Mesodermal cell (in vitro differentiated cells): ENCODE measurements at regions not wholly inside any gene's neighbourhood (a gene's known extent, or its start where the extent isn't known, plus 50 kb on each side); places are given as distances from the start of the nearest gene placed in this dataset.
"Not testable (repeated sequence)": the region's sequence is repeated elsewhere in the genome, so short reads cannot be mapped to it uniquely, and the experiment has no call there.

ENCODE experiments used
- H3K27ac ChIP-seq: 2 replicates; pipeline ENCODE4 v1.7.0; 2013; ENCODE audit warnings: mild to moderate bottlenecking, low read depth, low read length, moderate library complexity; ENCODE audit not compliant: severe bottlenecking
- H3K36me3 ChIP-seq: 2 replicates; pipeline ENCODE4 v1.7.1; 2013; ENCODE audit warnings: mild to moderate bottlenecking, low read length, moderate library complexity; ENCODE audit not compliant: control insufficient read depth, insufficient read depth
- H3K4me1 ChIP-seq: one replicate; pipeline ENCODE4 v1.7.1; 2013; ENCODE audit warnings: mild to moderate bottlenecking, low read length; ENCODE audit not compliant: insufficient read depth, control insufficient read depth, poor library complexity, severe bottlenecking
- H3K4me3 ChIP-seq: 2 replicates; pipeline ENCODE4 v1.7.0; 2013; ENCODE audit warnings: low read length, control low read depth, mild to moderate bottlenecking; ENCODE audit not compliant: insufficient read depth, poor library complexity, severe bottlenecking; ENCODE audit errors: extremely low read depth
- H3K9me3 ChIP-seq: 2 replicates; pipeline ENCODE4 v1.7.1; 2013; ENCODE audit warnings: mild to moderate bottlenecking, low read length, moderate library complexity; ENCODE audit not compliant: control insufficient read depth
- WGBS, 2 experiments: methylation state at CpG; one replicate each; pipeline ENCODE4 v1.1.5; 2013; ENCODE audit warnings: missing lambda C conversion rate in 2 of 2; ENCODE audit not compliant: insufficient coverage in 2 of 2; 5-methylcytosine and 5-hydroxymethylcytosine counted together

GRCh38 chr7:138252666-138253065 is 176.4 kb downstream of the AKR1D1 start:
- 97 to 100% methylated on average over 4 to 5 of the region's 5 CpGs for WGBS, 2 experiments
- not testable (repeated sequence) for H3K36me3 ChIP-seq, H3K4me1 ChIP-seq, H3K4me3 ChIP-seq, H3K27ac ChIP-seq
- H3K9me3 ChIP-seq, result peaks cover 22% of the 10 kb centered on the region

GRCh38 chr7:138254444-138254843 is 178.2 kb downstream of the AKR1D1 start:
- no peaks in the 10 kb centered on the region for H3K36me3 ChIP-seq
- peaks cover 12% of the 10 kb centered on the region for H3K9me3 ChIP-seq
- WGBS, 2 experiments, result 82 to 92% methylated on average over 4 to 5 of the region's 5 CpGs

GRCh38 chr7:138257459-138258196 is 181.4 kb downstream of the AKR1D1 start:
- Histone ChIP-seq H3K4me1 (peaks cover 4% of the 10 kb centered on the region), H3K27ac (peak overlapping the region; percentile 92), H3K9me3 (peaks cover 19% of the 10 kb centered on the region), H3K4me3 (no peak overlapping the region), H3K36me3 (no peaks in the 10 kb centered on the region)
- 76 to 80% methylated on average over 6 to 8 of the region's 10 CpGs for WGBS, 2 experiments

More at GRCh38 chr7:138254444-138254843, 178.2 kb downstream of the AKR1D1 start:
- Histone ChIP-seq H3K27ac (no peak overlapping the region), H3K4me3 (no peak overlapping the region), H3K4me1 (peaks cover 4% of the 10 kb centered on the region)

- Histone ChIP-seq H3K4me3 (no peak overlapping the region), H3K4me1 (peaks cover 4% of the 10 kb centered on the region), H3K9me3 (peaks cover 19% of the 10 kb centered on the region), H3K36me3 (no peaks in the 10 kb centered on the region), H3K27ac (peak overlapping the region; percentile 92)
- WGBS, 2 experiments, result 88 to 100% methylated on average over 1 of the region's 3 CpGs
Measured at GRCh38 chr7:138258197-138258559, 181.9 kb downstream of the AKR1D1 start.

GRCh38 chr7:138259675-138260074 is 183.4 kb downstream of the AKR1D1 start:
- no peak overlapping the region for H3K4me3 ChIP-seq
- H3K36me3 ChIP-seq, result no peaks in the 10 kb centered on the region
- 90 to 100% methylated on average over 1 to 2 of the region's 3 CpGs for WGBS, 2 experiments
- H3K9me3 ChIP-seq, result peaks cover 15% of the 10 kb centered on the region
- peaks cover 4% of the 10 kb centered on the region for H3K4me1 ChIP-seq
- H3K27ac ChIP-seq, result no peak overlapping the region

GRCh38 chr7:138267934-138268333 is 191.7 kb downstream of the AKR1D1 start:
- 83 to 96% methylated on average over 3 to 5 of the region's 6 CpGs for WGBS, 2 experiments
- H3K36me3 ChIP-seq, result no peaks in the 10 kb centered on the region

GRCh38 chr7:138276891-138277290 is 183.2 kb upstream of the TRIM24 start:
- H3K36me3 ChIP-seq, result no peaks in the 10 kb centered on the region
- H3K27ac ChIP-seq, result no peak overlapping the region
- H3K4me1 ChIP-seq, result no peaks in the 10 kb centered on the region
- H3K4me3 ChIP-seq, result no peak overlapping the region
- H3K9me3 ChIP-seq, result no peaks in the 10 kb centered on the region

More at GRCh38 chr7:138267934-138268333, 191.7 kb downstream of the AKR1D1 start:
- Histone ChIP-seq H3K27ac (no peak overlapping the region), H3K9me3 (no peaks in the 10 kb centered on the region), H3K4me1 (no peaks in the 10 kb centered on the region), H3K4me3 (no peak overlapping the region)

- no CpG with 5 or more reads among the region's 2 CpGs for WGBS, 2 experiments
- no peak overlapping the region for H3K4me3 ChIP-seq
Measured at GRCh38 chr7:138278601-138279000, 181.5 kb upstream of the TRIM24 start.

GRCh38 chr7:138282997-138283396 is 177.1 kb upstream of the TRIM24 start:
- WGBS, 2 experiments, result 71 to 100% methylated on average over 1 of the region's 5 CpGs
- H3K9me3 ChIP-seq, result no peaks in the 10 kb centered on the region
- H3K4me1 ChIP-seq, result no peaks in the 10 kb centered on the region
- no peak overlapping the region for H3K4me3 ChIP-seq
- H3K36me3 ChIP-seq, result no peaks in the 10 kb centered on the region
- no peak overlapping the region for H3K27ac ChIP-seq

More at GRCh38 chr7:138278601-138279000, 181.5 kb upstream of the TRIM24 start:
- no peak overlapping the region for H3K27ac ChIP-seq
- no peaks in the 10 kb centered on the region for H3K9me3 ChIP-seq
- H3K36me3 ChIP-seq, result no peaks in the 10 kb centered on the region
- no peaks in the 10 kb centered on the region for H3K4me1 ChIP-seq

GRCh38 chr7:138285129-138285528 is 174.9 kb upstream of the TRIM24 start:
- H3K4me3 ChIP-seq, result no peak overlapping the region
- no CpG with 5 or more reads among the region's 1 CpG for WGBS, 2 experiments
- H3K27ac ChIP-seq, result no peak overlapping the region
- H3K4me1 ChIP-seq, result no peaks in the 10 kb centered on the region
- H3K36me3 ChIP-seq, result no peaks in the 10 kb centered on the region
- peaks cover 10% of the 10 kb centered on the region for H3K9me3 ChIP-seq

GRCh38 chr7:138286846-138287245 is 173.2 kb upstream of the TRIM24 start:
- H3K4me3 ChIP-seq, result no peak overlapping the region
- H3K4me1 ChIP-seq, result no peaks in the 10 kb centered on the region
- no peaks in the 10 kb centered on the region for H3K36me3 ChIP-seq
- no peak overlapping the region for H3K27ac ChIP-seq
- 91% methylated on average over 2 of the region's 3 CpGs; no CpG with 5 or more reads in 1 of the 2 experiments for WGBS, 2 experiments
- H3K9me3 ChIP-seq, result peaks cover 15% of the 10 kb centered on the region
